Activated CD8-positive, alpha-beta T cell treated with anti-CD3 and anti-CD28 coated beads for 36 hours (primary cell): ENCODE measurements at regions not wholly inside any gene's neighbourhood (a gene's known extent, or its start where the extent isn't known, plus 50 kb on each side); places are given as distances from the start of the nearest gene placed in this dataset.

ENCODE experiments used
- ATAC-seq: fragments of 200-7000 bp; cut with Tn5 transposase; one replicate; pipeline ENCODE4 v1.10.0; 2021; ENCODE audit warnings: mild to moderate bottlenecking, moderate library complexity
- CTCF ChIA-PET: fragments of 350-600 bp; sonication (Branson Sonifier 250); formaldehyde crosslinking; loops from one replicate; lab custom pipeline; 2021; ENCODE audit warnings: antibody characterized with exemption; lab: Charles Lee
- POLR2A ChIA-PET: fragments of 350-600 bp; sonication (Branson Sonifier 250); formaldehyde crosslinking; loops from one replicate; lab custom pipeline; 2021; ENCODE audit warnings: antibody characterized with exemption; lab: Charles Lee
- DNase-seq: peaks from one replicate; pipeline ENCODE4 v3.0.0-alpha.2; 2020
- H3K27ac Mint-ChIP-seq: one replicate; pipeline ENCODE4 v1.8.0; 2021; ENCODE audit warnings: mild to moderate bottlenecking, mixed read lengths
- H3K27me3 Mint-ChIP-seq: one replicate; pipeline ENCODE4 v1.8.0; 2021; ENCODE audit warnings: mixed read lengths
- H3K36me3 Mint-ChIP-seq: one replicate; pipeline ENCODE4 v1.8.0; 2021; ENCODE audit warnings: low read depth, mixed read lengths
- H3K4me1 Mint-ChIP-seq: one replicate; pipeline ENCODE4 v1.8.0; 2021; ENCODE audit warnings: low read depth, mixed read lengths
- H3K4me3 Mint-ChIP-seq: one replicate; pipeline ENCODE4 v1.8.0; 2021; ENCODE audit warnings: mild to moderate bottlenecking, moderate library complexity, mixed read lengths
- H3K9me3 Mint-ChIP-seq: one replicate; pipeline ENCODE4 v1.8.0; 2021; ENCODE audit warnings: mixed read lengths
- intact Hi-C: fragments of 100-400 bp; cut with micrococcal nuclease; formaldehyde crosslinking; loops from one replicate; pipeline ENCODE4 v1.10.0; 2022
- TF ChIP-seq, protein P1 (sequence below): fragments of 200-600 bp; IDR thresholded peaks from one replicate; pipeline ENCODE4 v1.8.0; 2022; ENCODE audit warnings: antibody characterized with exemption, mild to moderate bottlenecking

DNA sequence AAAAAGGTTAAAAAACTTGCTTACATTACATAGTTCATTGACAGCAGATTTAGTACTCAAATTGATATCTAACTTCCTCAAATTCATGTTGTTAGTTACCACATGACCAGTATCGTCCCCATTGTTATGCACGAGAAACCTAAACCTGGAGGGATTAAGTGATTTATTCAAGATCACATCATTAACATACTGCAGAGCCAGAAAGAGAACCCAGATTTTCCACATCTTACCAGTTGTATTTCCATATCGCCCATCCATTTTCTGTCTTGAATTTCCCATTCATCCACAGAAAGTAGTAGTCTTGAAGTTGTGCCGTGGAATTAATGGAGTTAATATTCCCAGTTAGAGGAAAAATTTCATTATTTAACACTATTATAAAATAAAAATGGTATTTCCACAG is 512.0 kb downstream of the METTL4 start:
- H3K9me3 Mint-ChIP-seq: peaks cover 4% of the 10 kb centered on the region
- H3K27me3 Mint-ChIP-seq: peaks cover 4% of the 10 kb centered on the region
- no peaks in the 10 kb centered on the region for H3K4me1 Mint-ChIP-seq
- H3K27ac Mint-ChIP-seq: no peak overlapping the region
- no peak overlapping the region for H3K4me3 Mint-ChIP-seq
- no peaks in the 10 kb centered on the region for H3K36me3 Mint-ChIP-seq
- DNase-seq (no peak), ATAC-seq (no peak)
- CTCF ChIA-PET: interaction anchor here (1.7 kb wide), 1 partner anchor 45 kb away, joined by 5 read pairs; no protein-coding TSS in a partner anchor
- POLR2A ChIA-PET: no interaction called here
- TF ChIP-seq, protein P1, sequence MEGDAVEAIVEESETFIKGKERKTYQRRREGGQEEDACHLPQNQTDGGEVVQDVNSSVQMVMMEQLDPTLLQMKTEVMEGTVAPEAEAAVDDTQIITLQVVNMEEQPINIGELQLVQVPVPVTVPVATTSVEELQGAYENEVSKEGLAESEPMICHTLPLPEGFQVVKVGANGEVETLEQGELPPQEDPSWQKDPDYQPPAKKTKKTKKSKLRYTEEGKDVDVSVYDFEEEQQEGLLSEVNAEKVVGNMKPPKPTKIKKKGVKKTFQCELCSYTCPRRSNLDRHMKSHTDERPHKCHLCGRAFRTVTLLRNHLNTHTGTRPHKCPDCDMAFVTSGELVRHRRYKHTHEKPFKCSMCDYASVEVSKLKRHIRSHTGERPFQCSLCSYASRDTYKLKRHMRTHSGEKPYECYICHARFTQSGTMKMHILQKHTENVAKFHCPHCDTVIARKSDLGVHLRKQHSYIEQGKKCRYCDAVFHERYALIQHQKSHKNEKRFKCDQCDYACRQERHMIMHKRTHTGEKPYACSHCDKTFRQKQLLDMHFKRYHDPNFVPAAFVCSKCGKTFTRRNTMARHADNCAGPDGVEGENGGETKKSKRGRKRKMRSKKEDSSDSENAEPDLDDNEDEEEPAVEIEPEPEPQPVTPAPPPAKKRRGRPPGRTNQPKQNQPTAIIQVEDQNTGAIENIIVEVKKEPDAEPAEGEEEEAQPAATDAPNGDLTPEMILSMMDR: no peak
- intact Hi-C loops: no loop called here

DNA sequence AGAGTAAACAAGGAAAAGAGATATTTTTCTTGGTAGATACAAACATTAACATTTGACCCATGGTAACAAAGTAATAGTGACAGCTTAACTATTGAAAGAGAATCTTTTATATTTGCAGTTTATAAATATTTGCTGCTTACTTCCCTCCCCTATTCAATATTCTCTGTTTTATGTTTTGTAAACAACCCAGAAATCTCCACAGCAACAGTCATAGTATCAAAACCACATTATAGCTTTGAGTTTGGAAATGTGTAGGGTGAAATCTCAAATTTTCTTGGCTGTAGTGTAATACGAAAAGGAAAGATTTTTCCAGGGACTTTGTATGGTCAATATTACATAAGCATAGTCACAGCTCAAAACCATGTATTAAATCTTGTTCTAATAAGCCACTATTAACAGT is 511.2 kb downstream of the METTL4 start:
- Mint-ChIP-seq H3K9me3 (peaks cover 4% of the 10 kb centered on the region), H3K4me3 (no peak overlapping the region), H3K27ac (no peak overlapping the region), H3K36me3 (no peaks in the 10 kb centered on the region), H3K27me3 (peaks cover 3% of the 10 kb centered on the region), H3K4me1 (no peaks in the 10 kb centered on the region)
- TF ChIP-seq, protein P1: no peak
- ChIA-PET CTCF (interaction anchor here (0.8 to 1.7 kb wide), 2 partner anchors 34 to 44 kb away, joined by 3 to 5 read pairs; no protein-coding TSS in a partner anchor), POLR2A (interaction anchor here (0.6 kb wide), 1 partner anchor 559 kb away, joined by 3 read pairs; no protein-coding TSS in a partner anchor)
- DNase-seq (no peak), ATAC-seq (no peak)
- intact Hi-C loops: no loop called here

DNA sequence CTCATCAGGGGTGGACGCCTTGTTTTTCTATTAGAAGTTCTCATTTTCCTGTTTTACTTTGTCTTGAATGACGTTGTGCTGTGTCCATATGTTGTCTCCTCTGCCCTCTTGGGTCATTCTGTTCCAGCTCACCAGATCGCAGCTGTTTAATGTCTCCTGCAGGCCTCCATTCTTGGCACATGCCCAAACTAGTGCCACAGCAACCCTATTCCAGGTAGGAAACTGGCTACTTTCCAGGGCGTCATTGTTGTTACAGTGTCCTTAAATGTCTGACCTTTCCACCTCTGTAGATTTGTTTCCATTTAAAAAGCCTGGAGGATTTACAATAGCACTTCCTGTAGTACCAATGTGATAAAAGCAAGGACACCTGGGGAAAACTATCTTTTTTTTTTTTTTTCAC is 500.7 kb downstream of the METTL4 start:
- DNase-seq (no peak), ATAC-seq (no peak)
- intact Hi-C loops: no loop called here
- Mint-ChIP-seq H3K4me3 (no peak overlapping the region), H3K27me3 (peaks cover 2% of the 10 kb centered on the region), H3K27ac (no peak overlapping the region), H3K9me3 (no peaks in the 10 kb centered on the region), H3K4me1 (no peaks in the 10 kb centered on the region), H3K36me3 (no peaks in the 10 kb centered on the region)
- CTCF ChIA-PET: no interaction called here
- POLR2A ChIA-PET: interaction anchor here (0.7 kb wide), 1 partner anchor 129 kb away, joined by 3 read pairs; no protein-coding TSS in a partner anchor
- TF ChIP-seq, protein P1: no peak

DNA sequence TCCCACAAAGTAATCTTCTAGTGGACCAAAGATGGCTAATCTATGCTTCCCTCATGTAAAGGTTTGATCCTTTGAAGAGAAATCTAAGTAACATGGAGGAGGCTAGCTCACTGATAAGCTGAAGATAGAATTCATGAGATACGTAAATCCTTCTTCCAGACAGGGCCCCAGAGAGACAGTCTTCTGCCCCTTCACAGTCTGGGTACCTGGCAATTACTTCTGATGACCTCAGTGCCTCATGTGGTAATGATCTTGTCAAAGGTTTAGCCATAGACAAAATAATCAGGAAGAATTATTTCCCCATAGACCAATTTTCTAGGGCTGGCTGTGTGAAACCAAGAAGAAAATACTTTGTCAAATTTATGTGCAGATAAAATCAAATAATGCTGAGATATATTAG is 495.8 kb downstream of the METTL4 start:
- Mint-ChIP-seq H3K4me1 (no peaks in the 10 kb centered on the region), H3K27me3 (no peaks in the 10 kb centered on the region), H3K27ac (no peak overlapping the region), H3K9me3 (no peaks in the 10 kb centered on the region), H3K36me3 (no peaks in the 10 kb centered on the region), H3K4me3 (no peak overlapping the region)
- DNase-seq (no peak), ATAC-seq (no peak)
- TF ChIP-seq, protein P1: no peak
- ChIA-PET POLR2A (no interaction called here), CTCF (no interaction called here)
- intact Hi-C loops: no loop called here

DNA sequence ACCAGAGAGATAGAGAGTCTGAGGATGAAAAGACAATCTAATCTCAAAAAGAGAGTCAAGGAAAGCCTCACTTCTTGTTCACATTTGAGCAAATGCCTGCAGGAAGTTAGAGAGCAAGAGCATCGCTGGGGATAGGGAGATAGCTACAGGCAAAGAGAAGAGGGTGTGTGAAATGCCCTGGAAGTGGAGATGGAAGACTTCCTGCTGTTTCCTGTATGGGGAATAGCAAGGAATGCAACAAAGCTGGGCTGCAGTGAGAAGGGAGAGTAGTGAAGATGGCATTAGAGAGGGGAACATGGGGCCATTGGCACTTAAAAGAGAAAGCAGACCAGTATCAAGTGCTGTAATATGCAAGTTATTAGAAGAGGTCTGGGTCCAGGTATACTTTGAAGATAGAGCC is 488.6 kb downstream of the METTL4 start:
- ATAC-seq: no peak
- no peak overlapping the region for H3K27ac Mint-ChIP-seq
- H3K27me3 Mint-ChIP-seq: no peaks in the 10 kb centered on the region
- POLR2A ChIA-PET: no interaction called here
- H3K36me3 Mint-ChIP-seq: no peaks in the 10 kb centered on the region
- no peak overlapping the region for H3K4me3 Mint-ChIP-seq
- TF ChIP-seq, protein P1: no peak
- DNase-seq: no peak
- H3K9me3 Mint-ChIP-seq: no peaks in the 10 kb centered on the region
- CTCF ChIA-PET: interaction anchor here (0.7 kb wide), 1 partner anchor 22 kb away, joined by 3 read pairs; no protein-coding TSS in a partner anchor
- intact Hi-C loops: loop anchor here (10.0 kb wide), 1 partner anchor 1098 kb away; no protein-coding TSS in a partner anchor
- H3K4me1 Mint-ChIP-seq: no peaks in the 10 kb centered on the region
